ENCODE measurements at regions not wholly inside any gene's neighbourhood (a gene's known extent, or its start where the extent isn't known, plus 50 kb on each side); places are given as distances from the start of the nearest gene placed in this dataset.

- no peak for TF ChIP-seq EZH2 (IDR thresholded peaks at IDR 0.05)
- TF ChIP-seq POLR2AphosphoS5 (IDR thresholded peaks at IDR 0.05; ENCODE audit: borderline replicate concordance, low read depth, low read length), result no peak
- no peak for TF ChIP-seq FOXP2 (optimal IDR thresholded peaks at IDR 0.05; ENCODE audit: control extremely low read depth, extremely low read length, insufficient read depth)
- H3K36me3 ChIP-seq (ENCODE audit: insufficient read depth, low read length), result no peaks in the 10 kb centered on the region
- H3K9me3 ChIP-seq (ENCODE audit: low read depth, low read length), result no peaks in the 10 kb centered on the region
- no peak overlapping the region for H3K27ac ChIP-seq
- no peak overlapping the region for H3K4me3 ChIP-seq
- DNase-seq (ENCODE audit: low read depth, low spot score), result no peak
- H3K9ac ChIP-seq (ENCODE audit: insufficient read length), result no peak overlapping the region
Measured at GRCh38 chr11:92776676-92777075, 192.8 kb upstream of the MTNR1B start.

DNA sequence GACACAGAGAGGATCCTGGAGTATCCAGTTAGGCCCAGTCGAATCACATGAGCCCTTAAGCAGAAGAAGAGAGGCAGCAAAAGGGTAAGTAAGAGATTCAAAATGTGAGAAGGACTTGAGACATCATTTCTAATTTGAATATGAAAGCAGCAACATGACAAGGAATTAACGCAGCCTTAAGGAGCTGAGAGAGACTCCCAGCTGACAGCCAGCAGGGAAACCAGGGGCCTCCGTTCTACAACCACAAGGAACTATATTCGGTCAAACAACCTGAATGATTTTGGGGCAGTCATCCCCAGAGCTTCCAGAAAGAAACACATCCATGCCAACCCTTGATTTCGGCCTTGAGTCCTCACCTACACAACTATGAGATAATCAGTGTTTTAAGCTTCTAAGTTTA is 189.7 kb upstream of the MTNR1B start:
- Histone ChIP-seq H3K9me3 (ENCODE audit: low read depth, low read length) (no peaks in the 10 kb centered on the region), H3K4me3 (no peak overlapping the region), H3K36me3 (ENCODE audit: insufficient read depth, low read length) (no peaks in the 10 kb centered on the region), H3K27ac (no peak overlapping the region), H3K9ac (ENCODE audit: insufficient read length) (no peak overlapping the region)
- DNase-seq (ENCODE audit: low read depth, low spot score), result no peak
- TF ChIP-seq POLR2AphosphoS5 (IDR thresholded peaks at IDR 0.05; ENCODE audit: borderline replicate concordance, low read depth, low read length), result no peak
- no peak for TF ChIP-seq EZH2 (IDR thresholded peaks at IDR 0.05)
- no peak for TF ChIP-seq FOXP2 (optimal IDR thresholded peaks at IDR 0.05; ENCODE audit: control extremely low read depth, extremely low read length, insufficient read depth)

DNA sequence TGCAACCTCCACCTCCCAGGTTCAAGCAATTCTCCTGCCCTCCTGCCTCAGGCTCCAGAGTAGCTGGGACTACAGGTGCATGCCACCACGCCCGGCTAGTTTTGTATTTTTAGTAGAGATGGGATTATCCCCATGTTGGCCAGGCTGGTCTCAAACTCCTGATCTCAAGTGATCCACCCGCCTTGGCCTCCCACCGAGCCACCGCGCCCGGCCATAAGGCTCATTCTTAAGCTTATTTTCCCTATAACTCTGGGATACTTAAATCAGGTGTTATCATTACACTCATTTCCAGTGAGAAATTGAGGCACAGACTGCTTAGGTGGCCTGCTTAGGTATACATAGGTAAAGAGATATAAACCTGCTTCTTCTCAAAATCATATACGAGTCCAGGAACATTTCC is 188.3 kb upstream of the MTNR1B start:
- Histone ChIP-seq H3K9me3 (ENCODE audit: low read depth, low read length) (no peaks in the 10 kb centered on the region), H3K9ac (ENCODE audit: insufficient read length) (no peak overlapping the region), H3K36me3 (ENCODE audit: insufficient read depth, low read length) (no peaks in the 10 kb centered on the region), H3K4me3 (no peak overlapping the region), H3K27ac (no peak overlapping the region)
- TF ChIP-seq POLR2AphosphoS5 (IDR thresholded peaks at IDR 0.05; ENCODE audit: borderline replicate concordance, low read depth, low read length), result no peak
- DNase-seq (ENCODE audit: low read depth, low spot score), result no peak

DNA sequence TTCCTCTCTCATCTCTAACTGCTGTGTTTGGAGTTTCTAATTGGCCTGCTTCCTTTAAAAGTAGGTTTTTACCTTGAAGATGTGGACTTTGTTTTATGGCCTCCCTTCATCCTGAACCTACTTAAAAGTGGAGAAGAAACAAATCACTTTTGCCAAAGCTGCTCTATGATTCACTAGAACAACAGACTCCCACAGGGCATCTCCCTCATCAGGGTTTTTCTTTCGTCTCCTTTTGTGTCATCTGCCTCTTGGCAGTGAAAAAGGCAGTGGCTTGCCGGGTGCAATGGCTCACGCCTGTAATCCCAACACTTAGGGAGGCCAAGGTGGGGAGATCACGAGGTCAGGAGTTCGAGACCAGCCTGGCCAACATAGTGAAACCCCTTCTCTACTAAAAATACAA is 186.6 kb upstream of the MTNR1B start:
- Histone ChIP-seq H3K9me3 (ENCODE audit: low read depth, low read length) (no peaks in the 10 kb centered on the region), H3K27ac (no peak overlapping the region), H3K4me3 (no peak overlapping the region), H3K36me3 (ENCODE audit: insufficient read depth, low read length) (no peaks in the 10 kb centered on the region), H3K9ac (ENCODE audit: insufficient read length) (no peak overlapping the region)
- DNase-seq (ENCODE audit: low read depth, low spot score), result no peak
- TF ChIP-seq POLR2AphosphoS5 (IDR thresholded peaks at IDR 0.05; ENCODE audit: borderline replicate concordance, low read depth, low read length), result no peak
- TF ChIP-seq FOXP2 (optimal IDR thresholded peaks at IDR 0.05; ENCODE audit: control extremely low read depth, extremely low read length, insufficient read depth), result no peak
- TF ChIP-seq EZH2 (IDR thresholded peaks at IDR 0.05), result no peak

- TF ChIP-seq FOXP2 (optimal IDR thresholded peaks at IDR 0.05; ENCODE audit: control extremely low read depth, extremely low read length, insufficient read depth), result no peak
- TF ChIP-seq POLR2AphosphoS5 (IDR thresholded peaks at IDR 0.05; ENCODE audit: borderline replicate concordance, low read depth, low read length), result no peak
- no peak for TF ChIP-seq EZH2 (IDR thresholded peaks at IDR 0.05)
- Histone ChIP-seq H3K4me3 (no peak overlapping the region), H3K27ac (no peak overlapping the region), H3K9me3 (ENCODE audit: low read depth, low read length) (no peaks in the 10 kb centered on the region), H3K36me3 (ENCODE audit: insufficient read depth, low read length) (no peaks in the 10 kb centered on the region), H3K9ac (ENCODE audit: insufficient read length) (no peak overlapping the region)
- DNase-seq (ENCODE audit: low read depth, low spot score), result no peak
Measured at GRCh38 chr11:92784331-92784730, 185.1 kb upstream of the MTNR1B start.

DNA sequence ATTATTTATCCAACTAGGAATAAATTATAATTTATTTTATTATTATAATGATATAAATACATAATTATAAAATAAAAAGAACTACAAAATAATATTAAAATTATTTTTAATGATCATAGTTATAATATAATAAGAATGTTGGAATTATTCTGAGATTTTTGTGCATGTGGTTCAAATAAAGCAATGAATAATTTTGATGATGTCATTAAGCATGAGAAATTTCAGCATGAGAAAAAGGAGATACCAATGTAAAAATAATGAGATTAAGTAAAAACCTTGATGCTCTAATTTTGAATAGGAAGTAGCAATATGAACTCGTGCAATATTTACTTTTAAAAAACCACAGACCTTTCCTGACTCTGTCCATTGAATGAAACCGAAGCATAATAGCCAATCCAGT is 181.8 kb upstream of the MTNR1B start:
- no peaks in the 10 kb centered on the region for H3K36me3 ChIP-seq (ENCODE audit: insufficient read depth, low read length)
- no peak overlapping the region for H3K27ac ChIP-seq
- no peak overlapping the region for H3K9ac ChIP-seq (ENCODE audit: insufficient read length)
- H3K4me3 ChIP-seq, result no peak overlapping the region
- H3K9me3 ChIP-seq (ENCODE audit: low read depth, low read length), result no peaks in the 10 kb centered on the region
- DNase-seq (ENCODE audit: low read depth, low spot score), result no peak
- TF ChIP-seq POLR2AphosphoS5 (IDR thresholded peaks at IDR 0.05; ENCODE audit: borderline replicate concordance, low read depth, low read length) (no peak), EZH2 (IDR thresholded peaks at IDR 0.05) (no peak), FOXP2 (optimal IDR thresholded peaks at IDR 0.05; ENCODE audit: control extremely low read depth, extremely low read length, insufficient read depth) (no peak)

DNA sequence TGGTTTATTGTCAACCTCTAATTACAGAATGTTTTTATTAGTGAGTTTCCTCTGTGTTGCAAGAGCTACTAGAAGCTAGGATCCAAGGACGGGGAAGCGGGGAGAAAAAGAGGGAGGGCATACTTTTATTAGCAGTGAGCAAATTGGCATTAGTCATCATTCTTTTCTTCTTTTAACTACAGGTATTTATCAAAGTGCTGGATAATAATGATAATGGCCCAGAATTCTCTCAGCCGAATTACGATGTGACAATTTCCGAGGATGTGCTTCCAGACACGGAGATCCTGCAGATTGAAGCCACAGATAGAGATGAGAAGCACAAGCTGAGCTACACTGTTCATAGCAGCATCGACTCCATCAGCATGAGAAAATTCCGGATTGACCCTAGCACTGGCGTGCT is 179.7 kb upstream of the MTNR1B start:
- no peak overlapping the region for H3K27ac ChIP-seq
- no peaks in the 10 kb centered on the region for H3K9me3 ChIP-seq (ENCODE audit: low read depth, low read length)
- no peaks in the 10 kb centered on the region for H3K36me3 ChIP-seq (ENCODE audit: insufficient read depth, low read length)

GRCh38 chr11:92790366-92790765 is 179.1 kb upstream of the MTNR1B start:
- no peaks in the 10 kb centered on the region for H3K9me3 ChIP-seq (ENCODE audit: low read depth, low read length)
- no peaks in the 10 kb centered on the region for H3K36me3 ChIP-seq (ENCODE audit: insufficient read depth, low read length)
- no peak for DNase-seq (ENCODE audit: low read depth, low spot score)
- no peak overlapping the region for H3K9ac ChIP-seq (ENCODE audit: insufficient read length)
- H3K27ac ChIP-seq, result no peak overlapping the region
- no peak for TF ChIP-seq FOXP2 (optimal IDR thresholded peaks at IDR 0.05; ENCODE audit: control extremely low read depth, extremely low read length, insufficient read depth)
- no peak for TF ChIP-seq POLR2AphosphoS5 (IDR thresholded peaks at IDR 0.05; ENCODE audit: borderline replicate concordance, low read depth, low read length)
- TF ChIP-seq EZH2 (IDR thresholded peaks at IDR 0.05), result no peak
- H3K4me3 ChIP-seq, result no peak overlapping the region

More for the DNA sequence above, 179.7 kb upstream of the MTNR1B start:
- TF ChIP-seq FOXP2 (optimal IDR thresholded peaks at IDR 0.05; ENCODE audit: control extremely low read depth, extremely low read length, insufficient read depth), result no peak
- no peak overlapping the region for H3K4me3 ChIP-seq
- H3K9ac ChIP-seq (ENCODE audit: insufficient read length), result no peak overlapping the region
- no peak for DNase-seq (ENCODE audit: low read depth, low spot score)

GRCh38 chr11:92790926-92791616 is 178.4 kb upstream of the MTNR1B start:
- TF ChIP-seq FOXP2 (optimal IDR thresholded peaks at IDR 0.05; ENCODE audit: control extremely low read depth, extremely low read length, insufficient read depth), result no peak
- TF ChIP-seq EZH2 (IDR thresholded peaks at IDR 0.05), result no peak
- TF ChIP-seq POLR2AphosphoS5 (IDR thresholded peaks at IDR 0.05; ENCODE audit: borderline replicate concordance, low read depth, low read length), result no peak
- Histone ChIP-seq H3K4me3 (no peak overlapping the region), H3K36me3 (ENCODE audit: insufficient read depth, low read length) (no peaks in the 10 kb centered on the region), H3K9me3 (ENCODE audit: low read depth, low read length) (no peaks in the 10 kb centered on the region), H3K27ac (no peak overlapping the region), H3K9ac (ENCODE audit: insufficient read length) (no peak overlapping the region)
- DNase-seq (ENCODE audit: low read depth, low spot score), result no peak

Measured in SK-N-MC (cell line).